Neuron (in vitro differentiated cells): ENCODE measurements at regions not wholly inside any gene's neighbourhood (a gene's known extent, or its start where the extent isn't known, plus 50 kb on each side); places are given as distances from the start of the nearest gene placed in this dataset.

Experiments used
- H2AFZ ChIP-seq: one replicate; pipeline ENCODE4 v1.6.1; 2013; ENCODE audit warnings: low read depth, mild to moderate bottlenecking, inconsistent platforms, low read length, moderate library complexity
- H3K27me3 ChIP-seq: one replicate; pipeline ENCODE4 v1.6.1; 2013; ENCODE audit warnings: low read length; ENCODE audit not compliant: insufficient read depth
- H3K36me3 ChIP-seq: one replicate; pipeline ENCODE4 v1.6.1; 2013; ENCODE audit warnings: low read length; ENCODE audit not compliant: insufficient read depth
- H3K4me1 ChIP-seq: one replicate; pipeline ENCODE4 v1.6.1; 2013; ENCODE audit warnings: low read length; ENCODE audit not compliant: insufficient read depth
- H3K4me3 ChIP-seq: 2 replicates; pipeline ENCODE4 v1.5.1; 2013; ENCODE audit warnings: mild to moderate bottlenecking, low read length, moderate library complexity
- H3K9me3 ChIP-seq: one replicate; pipeline ENCODE4 v1.6.1; 2013; ENCODE audit warnings: low read length

DNA sequence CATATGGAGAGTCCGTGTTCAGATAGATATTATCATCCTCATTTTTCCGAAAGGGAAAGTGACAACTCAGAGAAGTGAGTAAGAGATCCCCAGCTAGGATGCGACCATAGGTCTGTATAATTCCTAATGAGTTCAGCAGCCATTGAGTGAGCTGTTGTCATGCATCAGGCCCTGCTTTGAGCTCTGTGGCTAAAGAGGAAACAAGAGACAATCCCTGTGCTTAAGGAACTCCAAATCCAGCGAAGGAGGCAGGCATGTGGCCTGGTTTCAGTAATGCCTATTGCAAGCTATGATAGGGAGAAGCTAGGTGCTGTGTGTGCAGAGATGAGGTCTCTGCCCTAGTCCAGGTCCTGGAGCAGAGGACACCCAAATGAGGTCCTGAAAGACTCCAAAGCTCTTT, 192.8 kb downstream of the ACTL7B start:
- H3K27me3 ChIP-seq, result no peaks in the 10 kb centered on the region
- peaks cover 2% of the 10 kb centered on the region for H3K4me1 ChIP-seq
- H3K4me3 ChIP-seq, result no peak overlapping the region
- no peaks in the 10 kb centered on the region for H3K36me3 ChIP-seq
- no peak overlapping the region for H2AFZ ChIP-seq
- peaks cover 2% of the 10 kb centered on the region for H3K9me3 ChIP-seq

DNA sequence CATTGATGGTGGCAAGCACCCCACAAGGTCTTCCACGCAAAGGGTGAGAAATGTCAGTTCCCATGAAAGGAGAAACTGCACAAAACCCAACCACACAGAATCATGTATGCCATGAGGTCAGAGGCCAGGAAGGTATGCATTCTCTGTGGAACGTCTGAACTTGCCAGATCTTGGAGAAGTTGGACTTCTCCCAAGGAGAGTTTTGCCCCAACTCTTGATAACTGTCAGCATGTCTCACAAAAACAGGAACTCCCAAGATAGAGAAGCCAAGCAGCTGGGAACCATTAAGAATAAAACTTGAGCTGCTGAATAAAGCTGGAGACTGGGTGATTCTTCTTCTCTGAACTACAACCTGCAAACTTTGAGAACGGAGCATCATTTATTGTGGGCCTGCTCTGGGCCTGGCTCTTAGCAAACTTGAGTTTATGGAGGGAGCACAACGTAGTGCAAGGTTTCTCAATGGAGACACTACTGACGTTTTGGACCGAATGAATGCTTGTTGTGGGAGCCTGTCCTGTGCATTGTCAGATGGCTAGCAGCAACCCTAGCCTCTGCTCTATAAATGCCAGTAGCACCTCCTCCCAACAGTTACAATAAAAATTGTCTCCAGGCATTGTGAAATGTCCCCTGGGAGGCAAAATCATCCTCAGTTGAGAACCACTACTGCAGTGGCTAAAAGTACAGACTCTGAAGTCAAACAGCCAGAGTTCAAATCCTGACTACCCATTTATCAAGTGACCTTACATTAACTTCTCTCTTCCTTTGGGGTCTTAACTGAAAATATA, 193.5 kb downstream of the ACTL7B start:
- peaks cover 2% of the 10 kb centered on the region for H3K9me3 ChIP-seq
- no peaks in the 10 kb centered on the region for H3K36me3 ChIP-seq
- H3K4me1 ChIP-seq, result peaks cover 2% of the 10 kb centered on the region
- no peaks in the 10 kb centered on the region for H3K27me3 ChIP-seq
- H2AFZ ChIP-seq, result no peak overlapping the region
- H3K4me3 ChIP-seq, result no peak overlapping the region

DNA sequence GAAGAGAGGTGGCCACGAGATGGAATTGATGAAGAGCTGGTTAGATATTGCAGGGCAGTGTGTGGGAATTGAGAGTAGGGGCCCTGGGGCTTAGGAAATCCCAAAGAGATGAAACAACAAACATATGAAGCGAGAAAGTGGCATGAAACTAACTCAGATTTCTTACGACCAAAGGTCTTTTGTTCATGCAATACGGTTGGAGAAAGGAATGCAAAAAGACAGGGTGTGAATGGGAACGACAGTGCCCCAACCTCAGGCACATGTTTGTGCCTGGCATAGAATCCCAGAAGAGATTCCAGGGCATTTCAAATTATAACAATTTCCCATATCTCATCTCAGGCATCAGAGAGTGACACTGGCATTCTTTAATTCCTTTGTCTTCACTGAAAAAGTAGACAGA, 199.2 kb downstream of the ACTL7B start:
- no peak overlapping the region for H3K4me3 ChIP-seq
- peaks cover 2% of the 10 kb centered on the region for H3K9me3 ChIP-seq

DNA sequence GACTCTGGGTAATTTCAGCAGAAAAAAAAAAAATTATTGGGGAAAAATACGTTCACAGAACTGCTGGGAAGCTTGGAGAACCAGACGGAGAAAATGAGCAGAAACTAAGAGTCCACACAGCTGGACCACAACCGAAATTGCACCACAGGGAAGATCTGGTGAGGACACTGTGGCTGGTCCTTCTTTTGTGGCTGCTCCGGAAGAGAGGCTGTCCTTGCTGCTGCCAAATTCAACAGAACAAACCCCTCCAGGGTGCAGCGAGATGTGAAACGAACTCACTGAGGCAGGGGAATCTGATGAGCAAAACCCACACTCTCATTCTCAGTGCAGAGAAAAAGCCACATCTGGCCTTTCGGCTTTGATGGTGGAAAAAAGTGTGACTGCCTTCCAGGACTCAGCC, 200.0 kb downstream of the ACTL7B start:
- H3K4me3 ChIP-seq, result no peak overlapping the region
- no peaks in the 10 kb centered on the region for H3K36me3 ChIP-seq
- no peaks in the 10 kb centered on the region for H3K27me3 ChIP-seq
- H3K4me1 ChIP-seq, result no peaks in the 10 kb centered on the region
- H3K9me3 ChIP-seq, result peaks cover 2% of the 10 kb centered on the region
- H2AFZ ChIP-seq, result no peak overlapping the region

More for the DNA sequence above, 199.2 kb downstream of the ACTL7B start:
- no peaks in the 10 kb centered on the region for H3K27me3 ChIP-seq
- H2AFZ ChIP-seq, result no peak overlapping the region
- no peaks in the 10 kb centered on the region for H3K36me3 ChIP-seq
- H3K4me1 ChIP-seq, result no peaks in the 10 kb centered on the region

DNA sequence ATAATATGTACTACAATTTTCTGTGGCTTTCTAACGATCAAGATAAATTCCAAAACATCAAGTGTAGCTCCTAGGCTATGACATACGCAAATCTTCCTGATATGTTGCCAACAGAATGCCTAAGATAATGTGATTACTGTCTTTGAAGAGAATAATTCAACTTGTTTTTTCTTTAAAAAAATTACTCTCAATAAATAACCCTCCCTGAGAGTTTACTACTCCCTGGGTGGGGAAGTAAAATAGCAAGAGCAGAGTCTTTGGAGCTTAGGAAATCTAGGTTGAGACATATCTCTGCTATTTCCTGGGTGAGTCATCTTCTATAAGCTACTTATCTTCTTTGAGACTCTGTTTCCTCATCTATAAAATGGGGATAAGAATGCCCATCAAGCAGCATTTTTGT, 201.2 kb downstream of the ACTL7B start:
- H2AFZ ChIP-seq, result no peak overlapping the region
- peaks cover 2% of the 10 kb centered on the region for H3K9me3 ChIP-seq
- no peaks in the 10 kb centered on the region for H3K4me1 ChIP-seq
- no peak overlapping the region for H3K4me3 ChIP-seq
- no peaks in the 10 kb centered on the region for H3K36me3 ChIP-seq
- H3K27me3 ChIP-seq, result no peaks in the 10 kb centered on the region

DNA sequence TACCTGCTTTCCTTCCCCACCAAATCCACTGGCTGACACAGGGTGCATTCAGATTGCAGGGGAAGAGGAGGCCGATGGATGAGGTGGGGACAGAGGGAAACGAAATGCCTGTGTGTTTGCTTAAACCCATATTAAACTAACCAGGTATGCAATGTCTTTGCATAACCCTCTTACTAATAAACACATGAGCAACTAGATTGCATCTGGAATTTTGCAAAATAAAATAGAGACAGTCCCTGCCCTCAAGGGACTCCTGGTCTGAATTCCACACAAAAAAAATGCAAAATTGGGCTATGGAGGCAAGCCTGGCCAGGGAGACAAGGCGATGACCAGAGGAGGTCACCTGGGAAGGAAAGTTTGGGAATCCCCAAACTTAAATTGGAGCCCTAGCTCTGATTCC, 202.9 kb downstream of the ACTL7B start:
- no peaks in the 10 kb centered on the region for H3K4me1 ChIP-seq
- no peaks in the 10 kb centered on the region for H3K27me3 ChIP-seq
- H3K9me3 ChIP-seq, result no peaks in the 10 kb centered on the region
- no peaks in the 10 kb centered on the region for H3K36me3 ChIP-seq
- H2AFZ ChIP-seq, result no peak overlapping the region
- H3K4me3 ChIP-seq, result no peak overlapping the region

DNA sequence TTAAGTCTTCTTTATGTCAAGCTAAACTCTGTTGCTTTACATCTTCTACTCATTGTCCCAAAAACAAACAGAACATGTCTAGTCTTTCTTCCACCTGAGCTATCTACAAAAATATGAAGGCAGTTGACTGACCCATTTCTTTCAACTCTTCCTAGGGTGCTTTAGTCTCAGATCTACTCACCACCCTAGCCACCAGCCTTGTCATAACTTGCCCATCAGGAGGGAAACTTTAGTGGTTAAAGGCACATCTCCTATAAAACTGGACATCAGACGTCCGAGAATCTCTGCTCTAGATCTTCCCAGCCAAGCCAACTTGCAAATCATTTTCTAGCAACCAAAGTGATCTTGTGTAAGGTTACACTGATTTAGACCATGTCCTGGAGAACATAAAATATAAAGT, 205.0 kb downstream of the ACTL7B start:
- H3K9me3 ChIP-seq, result no peaks in the 10 kb centered on the region
- H3K4me1 ChIP-seq, result no peaks in the 10 kb centered on the region
- H3K27me3 ChIP-seq, result no peaks in the 10 kb centered on the region
- no peak overlapping the region for H3K4me3 ChIP-seq
- H2AFZ ChIP-seq, result no peak overlapping the region
- H3K36me3 ChIP-seq, result no peaks in the 10 kb centered on the region

DNA sequence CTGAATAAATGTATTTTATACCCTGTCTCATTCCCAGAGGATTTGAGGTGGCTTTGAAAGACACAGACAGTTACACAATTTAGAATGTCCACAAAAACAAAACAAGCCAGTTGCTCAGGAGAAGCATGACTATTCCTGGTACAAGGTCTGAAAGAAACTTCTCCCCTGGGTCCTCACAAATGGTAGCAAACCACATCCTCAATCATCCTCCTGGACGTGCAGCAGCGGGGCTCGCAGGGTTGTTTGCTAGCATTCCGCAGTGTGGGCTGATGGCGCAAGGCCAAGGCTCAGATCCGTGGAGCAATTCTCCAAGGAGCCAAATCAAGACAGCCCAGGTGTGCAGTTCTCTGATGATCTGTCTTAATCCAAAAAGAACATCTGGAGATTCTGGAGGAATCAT, 210.3 kb downstream of the ACTL7B start:
- H3K4me3 ChIP-seq, result no peak overlapping the region

DNA sequence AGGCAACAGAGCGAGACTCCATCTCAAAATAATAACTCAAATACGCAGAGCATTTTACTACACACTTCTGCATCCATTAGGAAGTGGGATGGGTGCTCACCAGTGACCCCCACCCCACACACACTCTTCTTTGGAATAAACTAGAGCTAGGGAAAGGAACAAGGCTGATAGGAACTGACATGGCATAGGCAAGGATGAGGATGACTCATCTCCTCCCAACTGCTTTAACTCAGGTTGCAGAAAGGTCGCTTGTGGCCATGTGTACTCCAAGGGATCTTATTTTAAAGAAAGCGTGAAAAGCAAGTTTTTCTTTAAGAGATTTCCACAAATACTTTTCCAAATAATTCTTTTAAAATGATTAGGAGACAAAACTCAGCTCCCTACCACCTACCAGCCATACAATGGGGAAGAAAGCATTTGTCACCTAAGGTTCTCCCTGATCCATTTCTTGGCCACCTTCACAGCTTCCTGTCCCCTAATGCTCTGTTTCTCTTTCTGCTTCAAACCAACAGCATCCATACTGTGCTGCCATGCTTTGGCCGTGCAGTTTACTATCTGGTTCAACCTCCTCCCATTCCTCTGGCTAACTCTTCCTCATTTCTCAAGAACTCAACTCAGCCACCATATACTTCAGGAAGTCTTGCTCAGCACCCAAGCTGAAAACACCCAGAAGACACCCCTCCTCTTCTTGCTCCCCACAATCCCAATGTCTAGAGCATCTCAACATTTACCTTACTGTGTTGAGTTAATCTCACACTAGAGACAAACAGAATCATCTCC, 211.9 kb downstream of the ACTL7B start:
- H3K4me3 ChIP-seq, result no peak overlapping the region
- H2AFZ ChIP-seq, result no peak overlapping the region
- H3K27me3 ChIP-seq, result no peaks in the 10 kb centered on the region
- H3K36me3 ChIP-seq, result no peaks in the 10 kb centered on the region
- H3K4me1 ChIP-seq, result no peaks in the 10 kb centered on the region
- H3K9me3 ChIP-seq, result no peaks in the 10 kb centered on the region

More for the DNA sequence above, 210.3 kb downstream of the ACTL7B start:
- Histone ChIP-seq H3K9me3 (no peaks in the 10 kb centered on the region), H2AFZ (no peak overlapping the region), H3K27me3 (no peaks in the 10 kb centered on the region), H3K36me3 (no peaks in the 10 kb centered on the region), H3K4me1 (no peaks in the 10 kb centered on the region)

DNA sequence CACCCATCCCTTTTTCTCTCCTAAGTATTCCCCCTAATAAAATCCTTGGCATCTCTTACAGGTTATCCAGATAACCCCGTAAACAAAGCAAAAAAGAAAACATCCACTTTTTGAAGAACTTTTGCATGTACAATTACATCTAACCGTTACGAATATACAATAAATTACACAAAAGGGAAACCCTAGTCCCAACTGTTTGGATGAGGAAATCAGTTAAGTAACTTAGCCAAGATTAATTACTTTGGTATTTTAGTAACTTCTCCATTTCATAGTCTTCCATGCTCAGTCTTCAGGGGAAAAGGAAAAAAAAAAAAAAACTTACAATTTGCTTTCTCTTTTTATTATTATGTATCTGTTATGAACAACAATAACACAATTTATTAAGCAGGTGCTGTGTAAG, 212.9 kb downstream of the ACTL7B start:
- Histone ChIP-seq H3K4me3 (no peak overlapping the region), H3K27me3 (no peaks in the 10 kb centered on the region), H3K36me3 (no peaks in the 10 kb centered on the region), H3K4me1 (no peaks in the 10 kb centered on the region), H2AFZ (no peak overlapping the region), H3K9me3 (no peaks in the 10 kb centered on the region)

DNA sequence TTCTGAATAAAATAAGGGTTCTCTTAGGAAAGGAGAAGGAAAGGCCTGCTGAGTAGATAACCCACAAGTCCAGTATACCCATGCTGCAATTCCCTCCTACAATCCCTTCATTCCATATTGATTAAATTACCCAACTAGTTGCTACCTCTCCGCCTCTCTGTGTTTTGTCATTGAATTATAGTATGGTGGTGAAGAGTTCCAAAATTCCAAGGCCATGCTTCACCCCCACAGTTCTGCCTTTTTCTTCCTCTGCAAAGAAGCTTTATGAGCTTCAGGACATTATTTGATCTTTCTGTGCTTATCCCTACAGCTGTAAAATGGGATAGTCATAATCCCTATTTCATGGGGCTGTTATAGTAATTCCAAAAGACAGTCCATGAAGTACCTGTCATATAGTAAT, 215.6 kb downstream of the ACTL7B start:
- no peaks in the 10 kb centered on the region for H3K27me3 ChIP-seq
- H3K4me3 ChIP-seq, result no peak overlapping the region
- H3K36me3 ChIP-seq, result no peaks in the 10 kb centered on the region
- H2AFZ ChIP-seq, result no peak overlapping the region
- H3K4me1 ChIP-seq, result no peaks in the 10 kb centered on the region
- no peaks in the 10 kb centered on the region for H3K9me3 ChIP-seq

DNA sequence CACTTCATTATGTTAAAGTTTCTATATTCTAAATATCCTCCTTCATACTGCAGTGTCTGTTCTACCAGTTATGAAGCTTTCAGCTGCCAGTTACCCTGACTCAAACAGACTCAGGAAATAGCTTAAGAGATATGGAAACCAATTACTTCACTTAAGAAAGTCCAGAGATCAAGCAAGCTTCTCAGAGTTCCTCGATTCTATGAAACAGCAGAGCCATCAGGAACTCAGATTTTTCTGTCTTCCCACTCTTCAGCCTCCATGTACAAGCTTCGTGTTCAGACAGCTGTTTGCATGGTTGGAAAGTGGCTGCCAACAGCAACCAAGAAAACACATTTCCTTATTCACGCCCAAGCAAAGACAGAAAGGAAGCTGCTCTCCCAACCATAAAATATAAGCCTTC, 216.1 kb downstream of the ACTL7B start:
- no peaks in the 10 kb centered on the region for H3K4me1 ChIP-seq
- H3K36me3 ChIP-seq, result no peaks in the 10 kb centered on the region

DNA sequence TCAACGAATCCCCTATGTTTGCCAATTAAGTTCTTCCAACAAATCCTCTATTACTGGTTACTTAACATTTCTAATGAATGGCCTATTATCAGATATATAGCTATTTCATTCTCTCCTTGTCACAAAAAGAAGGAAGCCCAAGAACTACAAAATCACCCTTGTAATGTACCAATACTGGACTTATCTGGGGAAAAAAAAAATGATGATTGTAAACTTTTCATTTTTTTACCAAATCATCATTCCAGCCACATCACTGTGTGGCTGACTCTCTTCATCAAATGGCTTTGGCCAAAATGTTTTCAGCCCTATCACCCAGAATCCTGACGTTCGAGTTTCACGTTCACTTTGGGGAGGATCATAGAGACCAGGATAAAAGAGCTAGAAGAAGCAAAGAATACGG, 216.7 kb downstream of the ACTL7B start:
- H3K4me1 ChIP-seq, result no peaks in the 10 kb centered on the region
- H3K4me3 ChIP-seq, result no peak overlapping the region
- no peaks in the 10 kb centered on the region for H3K9me3 ChIP-seq
- H3K27me3 ChIP-seq, result no peaks in the 10 kb centered on the region
- H2AFZ ChIP-seq, result no peak overlapping the region
- H3K36me3 ChIP-seq, result no peaks in the 10 kb centered on the region

More for the DNA sequence above, 216.1 kb downstream of the ACTL7B start:
- no peaks in the 10 kb centered on the region for H3K9me3 ChIP-seq
- H3K4me3 ChIP-seq, result no peak overlapping the region
- H2AFZ ChIP-seq, result no peak overlapping the region
- no peaks in the 10 kb centered on the region for H3K27me3 ChIP-seq
